Breast epithelium (tissue), 3 donors: ENCODE measurements at regions not wholly inside any gene's neighbourhood (a gene's known extent, or its start where the extent isn't known, plus 50 kb on each side); places are given as distances from the start of the nearest gene placed in this dataset.

Source experiments
- CTCF ChIP-seq, 3 donors: fragments of 450-650 bp; IDR thresholded peaks; one replicate each; pipeline ENCODE4 v1.5.1; 2016 to 2017; ENCODE audit warnings: antibody characterized with exemption in 3 of 3, mild to moderate bottlenecking in 3 of 3, moderate library complexity in 3 of 3
- POLR2A ChIP-seq: fragments of 450-650 bp; IDR thresholded peaks from one replicate; pipeline ENCODE4 v1.6.1; 2016; ENCODE audit warnings: antibody characterized with exemption, mild to moderate bottlenecking, moderate library complexity

- TF ChIP-seq CTCF (IDR thresholded peaks at IDR 0.05) (no peak), POLR2A (no peak)
Observed at GRCh38 chr10:44056206-44056605, 328.7 kb downstream of the CXCL12 start.
